HCT116 (cell line): ENCODE measurements at regions not wholly inside any gene's neighbourhood (a gene's known extent, or its start where the extent isn't known, plus 50 kb on each side); places are given as distances from the start of the nearest gene placed in this dataset.

Experiments
- ATAC-seq: fragments of 200-7000 bp; cut with Tn5 transposase; 2 replicates; pipeline ENCODE4 v1.9.1; 2020; ENCODE audit warnings: mild to moderate bottlenecking, moderate library complexity
- BruUV-seq: library from RNA; stranded (reverse); fragments of 400-500 nt; replicated peaks from 2 replicates; lab custom pipeline; 2021; lab: Mats Ljungman, UMichigan
- CTCF ChIA-PET: fragments of 300-600 bp; sonication (Branson Sonifier 250); formaldehyde crosslinking; loops from one replicate; lab custom pipeline; 2021; ENCODE audit warnings: antibody characterized with exemption; lab: Charles Lee
- POLR2A ChIA-PET: fragments of 300-600, 350-600 bp; sonication (Branson Sonifier 250); formaldehyde crosslinking; loops from one replicate; lab custom pipeline; 2021; ENCODE audit warnings: antibody characterized with exemption; lab: Charles Lee
- RAD21 ChIA-PET, 2 experiments: fragments of 300-600 bp; sonication (Branson Sonifier 250); formaldehyde crosslinking; loops; one replicate each; lab custom pipeline; 2023; ENCODE audit warnings: low total read pairs in 2 of 2; ENCODE audit not compliant: uncharacterized antibody in 2 of 2, unreplicated experiment in 2 of 2, low non-redundant PET in 1 of 2; lab: Charles Lee
- DNase-seq: peaks from one replicate; pipeline ENCODE4 v3.0.0-alpha.2; 2010; ENCODE audit warnings: low read depth, low spot score
- H2AFZ ChIP-seq: fragments of 200-600 bp; shearing (Covaris generic), sonication (generic); 2 replicates; pipeline ENCODE4 v1.6.1; 2017; ENCODE audit warnings: low read depth, mixed run types, mixed read lengths, antibody characterized with exemption, low read length; ENCODE audit not compliant: poor library complexity, severe bottlenecking
- H3K27ac ChIP-seq: 2 replicates; pipeline ENCODE4 v1.5.1; 2012; ENCODE audit warnings: low read depth, low read length
- H3K27me3 ChIP-seq: fragments of 200-600 bp; sonication (generic); 2 replicates; pipeline ENCODE4 v1.6.1; 2016; ENCODE audit warnings: mixed run types, low read length, mixed read lengths; ENCODE audit not compliant: insufficient read depth
- H3K36me3 ChIP-seq, 2 experiments: fragments of 200-500 bp in 1 of 2; fragments of 200-600 bp in 1 of 2; sonication (Bioruptor generic) in 1 of 2; sonication (generic) in 1 of 2; 2 replicates each; pipeline versions ENCODE4 v1.5.1 to v1.6.1; 2014 to 2016; ENCODE audit warnings: low read length in 2 of 2, inconsistent platforms in 1 of 2, mixed read lengths in 1 of 2, mixed run types in 1 of 2; ENCODE audit not compliant: insufficient read depth in 2 of 2, control insufficient read depth in 1 of 2
- H3K4me1 ChIP-seq, 2 experiments: fragments of 200-600 bp in 1 of 2; sonication (generic) in 1 of 2; 2 replicates each; pipeline versions ENCODE4 v1.5.1 to v1.6.1; 2012 to 2017; ENCODE audit warnings: low read length in 2 of 2, inconsistent platforms in 1 of 2, mild to moderate bottlenecking in 1 of 2, mixed read lengths in 1 of 2, mixed run types in 1 of 2, moderate library complexity in 1 of 2; ENCODE audit not compliant: insufficient read depth in 2 of 2, control insufficient read depth in 1 of 2
- H3K4me2 ChIP-seq: fragments of 200-600 bp; sonication (generic); 2 replicates; pipeline ENCODE4 v1.6.1; 2017; ENCODE audit warnings: mixed run types, low read length, mixed read lengths
- H3K4me3 ChIP-seq, 2 experiments: fragments of 200-600 bp in 1 of 2; sonication (generic) in 1 of 2; replicated peaks in 1 of 2; 2 replicates each; pipeline ENCODE4 v1.5.1; 2011 to 2016; ENCODE audit warnings: low read length in 2 of 2, control low read depth in 1 of 2, low read depth in 1 of 2, mild to moderate bottlenecking in 1 of 2, mixed read lengths in 1 of 2, mixed run types in 1 of 2
- H3K79me2 ChIP-seq: fragments of 200-600 bp; sonication (generic); 2 replicates; pipeline ENCODE4 v1.6.1; 2017; ENCODE audit warnings: mild to moderate bottlenecking, mixed run types, low read length, moderate library complexity, mixed read lengths; ENCODE audit not compliant: insufficient read depth
- H3K9ac ChIP-seq: fragments of 200-600 bp; sonication (generic); 2 replicates; pipeline ENCODE4 v1.6.1; 2016; ENCODE audit warnings: low read length, mixed read lengths
- H3K9me2 ChIP-seq: fragments of 200-600 bp; sonication (generic), shearing (Covaris generic); 2 replicates; pipeline ENCODE4 v1.6.1; 2017; ENCODE audit warnings: mixed run types, mild to moderate bottlenecking, moderate library complexity; ENCODE audit not compliant: insufficient read depth
- H3K9me3 ChIP-seq, 2 experiments: fragments of 200-500 bp in 1 of 2; fragments of 200-600 bp in 1 of 2; sonication (Bioruptor generic) in 1 of 2; sonication (generic) in 1 of 2; 2 replicates each; pipeline ENCODE4 v1.6.1; 2014 to 2017; ENCODE audit warnings: low read length in 2 of 2, mixed read lengths in 2 of 2, inconsistent platforms in 1 of 2, low read depth in 1 of 2, mild to moderate bottlenecking in 1 of 2, mixed run types in 1 of 2, moderate library complexity in 1 of 2; ENCODE audit not compliant: control insufficient read depth in 1 of 2, insufficient read depth in 1 of 2
- H4K20me1 ChIP-seq: fragments of 200-600 bp; sonication (generic), shearing (Covaris generic); 2 replicates; pipeline ENCODE4 v1.6.1; 2017; ENCODE audit warnings: mixed run types, mild to moderate bottlenecking, moderate library complexity; ENCODE audit not compliant: insufficient read depth
- CEBPB ChIP-seq: IDR thresholded peaks from 2 replicates; pipeline ENCODE4 v1.6.1; 2012; ENCODE audit warnings: low read depth
- CTCF ChIP-seq, 3 experiments: fragments of 200-600 bp in 1 of 3; sonication (generic) in 1 of 3; IDR thresholded peaks in 2 of 3; conservative IDR thresholded peaks in 1 of 3; 2 replicates each; pipeline ENCODE4 v1.5.1; 2012 to 2017; ENCODE audit warnings: low read depth in 2 of 3, low read length in 2 of 3, antibody characterized with exemption in 1 of 3, borderline replicate concordance in 1 of 3, control low read depth in 1 of 3, mild to moderate bottlenecking in 1 of 3, mixed read lengths in 1 of 3, mixed run types in 1 of 3, moderate library complexity in 1 of 3; ENCODE audit not compliant: insufficient read depth in 1 of 3
- EGR1 ChIP-seq: IDR thresholded peaks from 2 replicates; pipeline ENCODE4 v1.6.1; 2012; ENCODE audit warnings: low read depth
- ELF1 ChIP-seq: IDR thresholded peaks from 2 replicates; pipeline ENCODE4 v1.6.1; 2012; ENCODE audit warnings: low read depth, borderline replicate concordance
- EZH2phosphoT487 ChIP-seq: fragments of 200-600 bp; IDR thresholded peaks from 2 replicates; pipeline ENCODE4 v1.6.1; 2018; ENCODE audit warnings: antibody characterized with exemption, borderline replicate concordance
- FOSL1 ChIP-seq: IDR thresholded peaks from 2 replicates; pipeline ENCODE4 v1.6.1; 2012; ENCODE audit warnings: low read depth
- JUND ChIP-seq: IDR thresholded peaks from 2 replicates; pipeline ENCODE4 v1.6.1; 2012
- MAX ChIP-seq: IDR thresholded peaks from 2 replicates; pipeline ENCODE4 v1.6.1; 2012
- POLR2AphosphoS5 ChIP-seq: IDR thresholded peaks from 2 replicates; pipeline ENCODE4 v1.6.1; 2011; ENCODE audit warnings: mild to moderate bottlenecking, low read depth, low read length, moderate library complexity
- RAD21 ChIP-seq: IDR thresholded peaks from 2 replicates; pipeline ENCODE4 v1.6.1; 2012; ENCODE audit warnings: low read depth, mild to moderate bottlenecking
- SIN3A ChIP-seq: IDR thresholded peaks from 2 replicates; pipeline ENCODE4 v1.6.1; 2012; ENCODE audit warnings: low read depth
- TCF7L2 ChIP-seq: IDR thresholded peaks from 2 replicates; pipeline ENCODE4 v1.7.0; 2011; ENCODE audit warnings: borderline replicate concordance, inconsistent platforms; ENCODE audit not compliant: insufficient read depth, insufficient read length; ENCODE audit errors: extremely low read depth
- YY1 ChIP-seq: IDR thresholded peaks from 2 replicates; pipeline ENCODE4 v1.6.1; 2011; ENCODE audit warnings: low read length, low read depth, moderate library complexity, mild to moderate bottlenecking; ENCODE audit not compliant: insufficient replicate concordance; ENCODE audit errors: extremely low read depth
- ZBTB33 ChIP-seq: IDR thresholded peaks from 2 replicates; pipeline ENCODE4 v1.6.1; 2011; ENCODE audit warnings: mild to moderate bottlenecking, low read length, moderate library complexity; ENCODE audit not compliant: insufficient replicate concordance; ENCODE audit errors: extremely low read depth
- ZFX ChIP-seq: fragments of 450-650 bp; IDR thresholded peaks from 2 replicates; pipeline ENCODE4 v1.6.1; 2017
- ZNF274 ChIP-seq: fragments of 200-500 bp; sonication (Bioruptor generic); IDR thresholded peaks from 2 replicates; pipeline ENCODE4 v1.6.1; 2014; ENCODE audit warnings: mild to moderate bottlenecking, low read depth, low read length, inconsistent platforms
- intact Hi-C: fragments of 100-400 bp; cut with micrococcal nuclease; formaldehyde crosslinking; loops from 2 replicates; pipeline ENCODE4 v1.10.0; 2022

DNA sequence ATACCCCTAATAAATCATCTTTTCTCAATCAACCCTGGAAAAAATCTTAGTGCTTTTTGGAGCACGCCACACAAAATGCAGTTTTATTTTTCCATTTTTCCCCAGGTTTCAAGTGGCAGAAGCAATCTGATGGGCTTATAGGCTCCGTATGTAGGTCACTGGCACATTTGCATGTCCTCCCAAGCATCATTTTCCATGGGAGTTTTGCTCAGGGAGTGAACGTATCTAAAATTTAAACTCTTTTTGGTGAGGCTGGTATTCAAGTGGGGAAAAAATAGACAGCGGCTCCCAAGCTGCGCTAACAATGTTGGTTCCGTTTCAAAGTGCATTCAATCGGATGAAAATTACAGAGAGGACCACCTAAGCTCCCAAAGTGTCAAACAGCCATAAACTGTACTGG lies 233.4 kb downstream of the MEX3B start:
- Histone ChIP-seq H3K9ac (no peak overlapping the region), H3K27me3 (peaks cover 9% of the 10 kb centered on the region; the same call in 1 of the 2 replicates), H2AFZ (no peak overlapping the region)
- RAD21 ChIA-PET = no interaction called here
- BruUV-seq = no TSS peak
- no peak for TF ChIP-seq ZFX
- TF ChIP-seq ZNF274 = no peak
- no peak for TF ChIP-seq TCF7L2
- TF ChIP-seq RAD21 = no peak
- TF ChIP-seq ZBTB33 = no peak
- TF ChIP-seq CTCF (IDR thresholded peaks at IDR 0.05 in 2 of 3, conservative IDR thresholded peaks at IDR 0.05 in 1 of 3; ENCODE audit: borderline replicate concordance in 1 of 3, insufficient read depth in 1 of 3, low read depth in 2 of 3, low read length in 2 of 3) = no peak
- TF ChIP-seq YY1 = no peak
- TF ChIP-seq POLR2AphosphoS5 = no peak
- TF ChIP-seq CEBPB = no peak
- no peak for TF ChIP-seq EGR1
- TF ChIP-seq ELF1 = no peak
- TF ChIP-seq MAX = no peak
- TF ChIP-seq FOSL1 = no peak
- no peak for TF ChIP-seq JUND
- no peak for TF ChIP-seq EZH2phosphoT487
- TF ChIP-seq SIN3A = no peak
- TF ChIP-seq, all 23 proteins: peak for 0
- Histone ChIP-seq H4K20me1 (no peaks in the 10 kb centered on the region), H3K9me2 (no peaks in the 10 kb centered on the region), H3K4me3 (no peak overlapping the region), H3K36me3 (no peaks in the 10 kb centered on the region), H3K27ac (no peak overlapping the region), H3K4me1 (no peaks in the 10 kb centered on the region), H3K4me2 (no peak overlapping the region), H3K79me2 (no peaks in the 10 kb centered on the region), H3K9me3 (no peaks in the 10 kb centered on the region)
- POLR2A ChIA-PET = no interaction called here
- DNase-seq (no peak), ATAC-seq (no peak)
- CTCF ChIA-PET = no interaction called here
- intact Hi-C loops = no loop called here
